Left ventricle myocardium inferior (tissue), 1 donor: ENCODE measurements at regions not wholly inside any gene's neighbourhood (a gene's known extent, or its start where the extent isn't known, plus 50 kb on each side); places are given as distances from the start of the nearest gene placed in this dataset.
"Not testable (repeated sequence)": the region's sequence is repeated elsewhere in the genome, so short reads cannot be mapped to it uniquely, and the experiment has no call there.

Source experiments
- DNase-seq: peaks from one replicate; pipeline ENCODE4 v3.0.0-alpha.2; 2020
- H3K27ac ChIP-seq: fragments of 200-600 bp; replicated peaks from 2 replicates; pipeline ENCODE4 v1.8.0; 2021
- H3K27me3 ChIP-seq: fragments of 200-600 bp; 2 replicates; pipeline ENCODE4 v1.8.0; 2021; ENCODE audit warnings: low read depth
- H3K36me3 ChIP-seq: fragments of 200-600 bp; 2 replicates; pipeline ENCODE4 v1.8.0; 2021
- H3K4me1 ChIP-seq: fragments of 200-600 bp; 2 replicates; pipeline ENCODE4 v1.8.0; 2021
- H3K4me3 ChIP-seq: fragments of 200-600 bp; 2 replicates; pipeline ENCODE4 v1.8.0; 2021; ENCODE audit warnings: mild to moderate bottlenecking, moderate library complexity
- H3K9me3 ChIP-seq: fragments of 200-600 bp; replicated peaks from 2 replicates; pipeline ENCODE4 v1.8.0; 2021
- intact Hi-C: fragments of 100-400 bp; cut with micrococcal nuclease; formaldehyde crosslinking; loops from one replicate; pipeline ENCODE4 v1.11.0; 2022
- TF ChIP-seq, protein P1 (sequence below): fragments of 200-600 bp; IDR thresholded peaks from 2 replicates; pipeline ENCODE4 v1.8.0; 2021; ENCODE audit warnings: antibody characterized with exemption, mild to moderate bottlenecking, borderline replicate concordance
- donor health status: DM: no; HTN: yes; CAD: no; lungs with severe emphysema.

DNA sequence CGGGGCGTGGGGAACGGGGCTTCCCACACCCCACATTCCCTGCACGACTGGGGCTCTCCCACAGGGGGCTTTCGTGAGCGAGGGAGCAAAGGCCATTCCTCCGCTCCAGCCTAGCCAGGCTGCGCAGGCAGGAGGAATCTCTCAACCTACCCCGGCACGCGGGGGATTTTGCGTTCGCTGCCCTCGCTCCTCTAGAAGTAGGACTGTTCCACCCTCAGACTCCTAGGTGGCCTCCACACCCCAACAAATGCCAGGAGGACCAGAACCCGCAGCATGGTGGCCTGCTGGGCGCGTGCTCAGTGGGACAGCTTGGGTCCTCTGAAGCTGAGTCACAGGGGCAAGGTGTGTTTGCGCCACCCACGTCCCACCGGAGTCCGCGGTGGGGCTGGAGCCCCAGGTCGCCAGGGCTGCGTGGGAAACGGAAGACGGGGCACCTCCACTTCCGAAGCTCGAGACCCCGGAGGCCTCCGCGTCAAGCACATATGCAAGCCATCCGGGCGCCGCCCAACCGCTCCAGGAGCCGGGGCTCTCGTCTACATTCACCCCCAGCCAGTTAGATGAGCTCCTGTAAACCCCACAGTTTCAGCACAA is 1938.5 kb upstream of the DEFB115 start:
- intact Hi-C loops = no loop called here
- no peak for DNase-seq
- Histone ChIP-seq H3K36me3 (no peaks in the 10 kb centered on the region), H3K4me3 (no peak overlapping the region), H3K4me1 (no peaks in the 10 kb centered on the region), H3K9me3 (peaks cover 11% of the 10 kb centered on the region), H3K27ac (no peak overlapping the region), H3K27me3 (peaks cover 33% of the 10 kb centered on the region)
- TF ChIP-seq, protein P1, sequence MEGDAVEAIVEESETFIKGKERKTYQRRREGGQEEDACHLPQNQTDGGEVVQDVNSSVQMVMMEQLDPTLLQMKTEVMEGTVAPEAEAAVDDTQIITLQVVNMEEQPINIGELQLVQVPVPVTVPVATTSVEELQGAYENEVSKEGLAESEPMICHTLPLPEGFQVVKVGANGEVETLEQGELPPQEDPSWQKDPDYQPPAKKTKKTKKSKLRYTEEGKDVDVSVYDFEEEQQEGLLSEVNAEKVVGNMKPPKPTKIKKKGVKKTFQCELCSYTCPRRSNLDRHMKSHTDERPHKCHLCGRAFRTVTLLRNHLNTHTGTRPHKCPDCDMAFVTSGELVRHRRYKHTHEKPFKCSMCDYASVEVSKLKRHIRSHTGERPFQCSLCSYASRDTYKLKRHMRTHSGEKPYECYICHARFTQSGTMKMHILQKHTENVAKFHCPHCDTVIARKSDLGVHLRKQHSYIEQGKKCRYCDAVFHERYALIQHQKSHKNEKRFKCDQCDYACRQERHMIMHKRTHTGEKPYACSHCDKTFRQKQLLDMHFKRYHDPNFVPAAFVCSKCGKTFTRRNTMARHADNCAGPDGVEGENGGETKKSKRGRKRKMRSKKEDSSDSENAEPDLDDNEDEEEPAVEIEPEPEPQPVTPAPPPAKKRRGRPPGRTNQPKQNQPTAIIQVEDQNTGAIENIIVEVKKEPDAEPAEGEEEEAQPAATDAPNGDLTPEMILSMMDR = no peak

DNA sequence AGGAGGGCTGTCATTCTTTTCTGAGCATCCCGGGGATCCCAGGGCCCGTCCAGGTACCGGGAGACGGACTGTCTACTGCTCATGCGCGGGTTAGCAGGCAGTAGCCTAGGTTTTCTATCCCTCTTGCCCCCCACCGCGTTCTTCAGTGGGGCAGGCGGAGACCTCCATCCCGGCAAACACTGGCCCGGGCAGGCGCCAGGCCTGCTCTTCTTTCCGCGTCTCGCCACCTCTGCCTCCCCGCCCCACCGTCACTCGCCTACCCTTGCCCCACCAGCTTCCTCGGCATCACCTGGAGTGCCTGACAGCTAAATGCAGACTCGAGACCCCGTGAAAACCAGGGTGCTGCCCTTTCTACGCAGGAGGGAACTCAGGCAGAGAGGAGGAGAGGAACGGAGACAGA is 1937.7 kb upstream of the DEFB115 start:
- Histone ChIP-seq H3K36me3 (no peaks in the 10 kb centered on the region), H3K4me1 (no peaks in the 10 kb centered on the region), H3K9me3 (peaks cover 11% of the 10 kb centered on the region), H3K4me3 (no peak overlapping the region), H3K27me3 (peaks cover 40% of the 10 kb centered on the region), H3K27ac (no peak overlapping the region)
- DNase-seq = no peak
- TF ChIP-seq, protein P1 = no peak
- intact Hi-C loops = no loop called here

DNA sequence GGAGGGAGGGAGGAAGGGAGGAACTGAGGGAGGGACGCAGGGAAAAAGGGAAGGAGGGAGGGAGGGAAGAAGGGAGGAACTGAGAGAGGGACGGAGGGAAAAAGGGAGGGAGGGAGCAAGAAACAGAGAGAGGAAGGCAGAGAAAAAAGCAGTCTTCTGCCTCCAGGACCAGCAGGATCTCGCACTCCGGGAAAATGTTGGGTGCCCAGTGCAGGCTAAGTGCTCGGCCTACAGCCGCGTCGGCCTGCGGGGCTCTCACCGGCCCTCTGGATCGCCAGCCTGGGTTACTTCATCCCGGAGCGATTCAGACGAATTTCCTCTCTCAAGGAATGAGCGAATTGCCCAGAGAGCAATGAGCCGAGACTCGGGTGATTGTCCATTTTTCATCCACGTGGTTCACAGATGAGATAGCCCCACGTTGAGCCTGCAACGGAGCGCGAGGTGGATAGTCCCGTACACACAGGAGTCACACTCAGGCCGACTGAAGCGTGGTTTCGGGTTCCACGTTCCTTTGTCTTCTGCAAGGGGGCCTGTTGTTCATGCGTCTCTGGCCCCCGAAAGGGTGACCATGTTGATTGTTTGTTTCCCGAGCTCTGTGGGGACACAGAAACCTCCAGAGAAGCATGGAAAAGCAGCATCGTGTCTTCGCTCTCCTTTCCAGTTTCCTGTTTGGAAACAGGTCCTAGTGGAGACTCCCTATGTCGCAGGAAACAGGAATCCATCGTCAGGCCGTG is 1937.1 kb upstream of the DEFB115 start:
- H3K4me3 ChIP-seq = peak overlapping the region; percentile 28
- intact Hi-C loops, H3K27ac ChIP-seq, H3K36me3 ChIP-seq, DNase-seq, H3K4me1 ChIP-seq: not testable (repeated sequence)
- peaks cover 45% of the 10 kb centered on the region for H3K27me3 ChIP-seq
- H3K9me3 ChIP-seq = peaks cover 11% of the 10 kb centered on the region

DNA sequence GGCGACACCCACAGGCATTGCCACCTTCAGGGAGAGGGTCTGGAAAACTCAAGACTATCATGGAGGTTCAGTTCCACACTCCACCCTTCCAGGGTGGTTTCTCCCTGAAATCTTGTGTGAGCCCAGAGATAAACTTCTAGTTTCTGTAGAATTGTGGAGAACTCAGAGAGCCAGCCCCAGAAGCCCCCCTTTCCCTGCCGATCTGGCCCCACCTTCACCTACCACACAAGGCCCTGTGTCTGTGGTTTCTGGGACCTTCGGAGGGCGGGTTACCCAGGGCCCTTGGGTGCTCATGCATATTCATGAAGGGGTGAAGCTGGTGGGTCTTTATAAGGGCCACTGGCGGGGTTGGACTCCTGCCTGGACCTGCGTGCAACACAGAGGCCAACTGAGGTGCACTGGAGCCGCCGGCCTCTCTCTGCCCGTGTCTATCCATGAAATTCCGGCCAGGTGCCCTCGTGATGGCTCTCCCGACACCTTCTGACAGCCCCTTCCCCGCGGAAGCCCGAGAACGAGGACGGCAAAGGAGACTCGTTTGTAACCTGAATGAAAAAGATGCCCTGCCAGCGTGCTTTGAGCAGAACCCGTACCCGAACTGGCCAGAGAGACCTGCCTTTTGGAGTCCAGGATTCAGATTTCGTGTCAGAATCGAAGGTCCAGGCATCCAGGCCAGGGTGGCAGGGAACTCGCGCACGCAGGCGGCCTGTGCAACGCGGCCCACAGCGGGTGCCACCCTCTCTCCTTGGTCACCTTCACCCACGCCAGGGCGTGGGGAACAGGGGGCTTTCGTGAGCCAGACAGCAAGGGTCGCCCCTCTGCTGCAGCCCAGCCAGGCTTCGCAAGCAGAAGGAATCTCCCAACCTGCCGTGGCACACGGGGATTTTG is 1933.6 kb upstream of the DEFB115 start:
- intact Hi-C loops, H3K36me3 ChIP-seq, H3K9me3 ChIP-seq, H3K4me3 ChIP-seq, H3K27ac ChIP-seq, H3K4me1 ChIP-seq, DNase-seq: not testable (repeated sequence)
- peaks cover 58% of the 10 kb centered on the region for H3K27me3 ChIP-seq

DNA sequence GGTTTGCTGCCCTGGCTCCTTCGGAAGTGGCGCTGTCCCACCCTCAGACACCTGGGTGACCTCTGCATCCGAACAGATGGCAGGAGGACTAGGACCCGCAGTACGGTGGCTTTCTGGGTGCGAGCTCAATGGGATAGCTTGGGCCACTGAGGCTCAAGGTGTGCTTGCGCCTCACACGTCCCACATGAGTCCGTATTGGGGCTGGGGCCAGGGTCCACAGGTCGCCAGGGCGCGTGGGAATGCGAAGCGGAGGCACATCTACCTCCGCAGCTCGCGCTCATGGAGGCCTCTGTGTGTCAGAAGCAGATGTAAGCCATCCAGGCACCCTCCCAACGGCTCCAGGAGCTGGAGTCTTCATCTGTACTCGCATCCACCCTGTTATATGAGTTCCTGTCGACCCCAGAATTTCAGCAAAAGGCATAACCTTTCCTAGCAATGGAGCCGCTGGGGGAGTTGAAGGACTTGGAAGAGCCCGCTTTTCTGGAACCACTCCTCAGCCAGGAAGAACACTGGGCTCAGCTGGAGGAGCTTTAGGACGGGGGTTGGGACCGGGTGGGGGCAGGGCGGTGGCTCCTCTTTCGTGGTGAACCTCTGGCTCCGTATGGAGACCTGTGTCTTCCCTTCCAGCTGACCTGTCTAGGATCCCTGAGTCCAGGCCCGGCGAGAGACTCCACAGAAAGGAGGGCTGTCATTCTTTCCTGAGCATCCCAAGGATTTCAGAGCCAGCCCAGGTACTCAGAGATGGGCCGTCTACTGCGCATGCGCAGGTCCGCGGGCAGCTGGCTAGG is 1932.8 kb upstream of the DEFB115 start:
- intact Hi-C loops, DNase-seq, H3K36me3 ChIP-seq, H3K4me1 ChIP-seq, H3K27ac ChIP-seq, H3K4me3 ChIP-seq, H3K9me3 ChIP-seq: not testable (repeated sequence)
- peaks cover 52% of the 10 kb centered on the region for H3K27me3 ChIP-seq

DNA sequence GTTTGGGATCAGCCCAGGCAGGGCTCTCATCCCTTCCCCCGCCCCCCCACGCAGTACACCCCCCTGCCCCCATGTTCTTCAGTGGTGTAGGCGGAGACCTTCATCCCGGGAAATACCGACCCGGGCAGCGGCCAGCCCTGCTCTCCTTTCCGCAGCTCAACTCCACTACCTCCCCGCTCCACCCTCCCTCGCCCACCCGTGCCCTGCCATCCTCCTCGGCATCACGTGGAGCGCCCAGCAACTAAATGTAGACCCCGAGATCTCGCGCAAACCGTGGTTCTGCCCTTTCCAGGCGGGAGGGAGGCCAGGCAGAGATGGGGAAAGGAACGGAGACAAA is 1932.2 kb upstream of the DEFB115 start:
- H3K27me3 ChIP-seq = peaks cover 48% of the 10 kb centered on the region

DNA sequence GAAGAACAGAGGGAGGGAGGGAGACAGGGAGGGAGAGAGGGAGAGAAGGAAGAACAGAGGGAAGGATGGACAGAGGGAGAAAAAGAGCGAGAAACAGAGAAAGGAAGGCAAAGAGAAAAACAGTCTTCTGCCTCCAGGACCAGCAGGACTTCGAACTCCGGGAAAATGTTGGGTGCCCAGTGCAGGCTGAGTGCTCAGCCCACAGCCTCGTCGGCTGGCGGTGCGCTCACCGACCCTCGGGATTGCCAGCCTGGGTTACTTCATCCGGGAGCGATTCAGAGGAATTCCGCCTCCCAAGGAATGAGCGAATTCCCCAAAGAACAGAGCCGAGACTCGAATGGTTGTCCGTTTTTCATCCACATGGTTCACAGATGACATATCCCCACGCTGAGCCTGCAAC is 1931.7 kb upstream of the DEFB115 start:
- DNase-seq, H3K9me3 ChIP-seq, H3K36me3 ChIP-seq, H3K4me1 ChIP-seq, intact Hi-C loops, H3K27ac ChIP-seq, H3K4me3 ChIP-seq: not testable (repeated sequence)
- peaks cover 43% of the 10 kb centered on the region for H3K27me3 ChIP-seq

More for the DNA sequence above, 1932.2 kb upstream of the DEFB115 start:
- TF ChIP-seq, protein P1 = no peak
- H3K4me3 ChIP-seq = no peak overlapping the region
- intact Hi-C loops = no loop called here
- H3K36me3 ChIP-seq = no peaks in the 10 kb centered on the region
- DNase-seq = no peak
- H3K27ac ChIP-seq = no peak overlapping the region
- H3K4me1 ChIP-seq = no peaks in the 10 kb centered on the region
- peaks cover under 1% of the 10 kb centered on the region for H3K9me3 ChIP-seq
